Fibroblast of lung (primary cell): ENCODE measurements at regions not wholly inside any gene's neighbourhood (a gene's known extent, or its start where the extent isn't known, plus 50 kb on each side); places are given as distances from the start of the nearest gene placed in this dataset.
A peak's percentile ranks its signal among the peaks of the same experiment; 100 is the strongest.

Experiments
- DNase-seq, 2 donors: peaks; one replicate each; pipeline versions ENCODE4 v3.0.0 to v3.0.0-alpha.2; 2010; ENCODE audit warnings: low read depth in 2 of 2
- H2AFZ ChIP-seq: 2 replicates; pipeline ENCODE4 v1.5.1; 2012; ENCODE audit warnings: low read length, control low read depth, inconsistent platforms
- H3K27ac ChIP-seq: 2 replicates; pipeline ENCODE4 v1.5.1; 2011; ENCODE audit warnings: low read length, control low read depth; ENCODE audit not compliant: insufficient read depth
- H3K27me3 ChIP-seq: 2 replicates; pipeline ENCODE4 v1.5.1; 2011; ENCODE audit warnings: mild to moderate bottlenecking, low read length; ENCODE audit not compliant: control insufficient read depth, insufficient read depth
- H3K36me3 ChIP-seq: 2 replicates; pipeline ENCODE4 v1.5.1; 2011; ENCODE audit warnings: low read length; ENCODE audit not compliant: control insufficient read depth, insufficient read depth
- H3K4me1 ChIP-seq: 2 replicates; pipeline ENCODE4 v1.5.1; 2011; ENCODE audit warnings: low read length; ENCODE audit not compliant: control insufficient read depth, insufficient read depth; ENCODE audit errors: extremely low read depth
- H3K4me2 ChIP-seq: 2 replicates; pipeline ENCODE4 v1.5.1; 2011; ENCODE audit warnings: low read length, control low read depth; ENCODE audit not compliant: insufficient read depth; ENCODE audit errors: extremely low read depth
- H3K4me3 ChIP-seq, 4 experiments: fragments of 200-600 bp in 1 of 4; sonication (generic) in 1 of 4; replicated peaks in 1 of 4; 2 replicates each; pipeline ENCODE4 v1.5.1; 2011 to 2016; ENCODE audit warnings: low read length in 4 of 4, low read depth in 3 of 4, mild to moderate bottlenecking in 3 of 4, control low read depth in 2 of 4, inconsistent platforms in 1 of 4, mixed read lengths in 1 of 4; ENCODE audit not compliant: insufficient read depth in 1 of 4; ENCODE audit errors: control extremely low read depth in 1 of 4
- H3K79me2 ChIP-seq: 2 replicates; pipeline ENCODE4 v1.5.1; 2012; ENCODE audit warnings: mild to moderate bottlenecking, low read length, inconsistent platforms; ENCODE audit not compliant: control insufficient read depth, insufficient read depth
- H3K9ac ChIP-seq: 2 replicates; pipeline ENCODE4 v1.5.1; 2011; ENCODE audit warnings: mild to moderate bottlenecking, low read length, control low read depth; ENCODE audit not compliant: insufficient read depth
- H3K9me3 ChIP-seq: 2 replicates; pipeline ENCODE4 v1.5.1; 2012; ENCODE audit warnings: low read depth, low read length; ENCODE audit not compliant: control insufficient read depth, insufficient read depth
- H4K20me1 ChIP-seq: 2 replicates; pipeline ENCODE4 v1.5.1; 2011; ENCODE audit warnings: low read length; ENCODE audit not compliant: control insufficient read depth, insufficient read depth; ENCODE audit errors: extremely low read depth
- EZH2 ChIP-seq: IDR thresholded peaks from 2 replicates; pipeline ENCODE4 v1.5.1; 2012; ENCODE audit warnings: low read length, control low read depth, mild to moderate bottlenecking; ENCODE audit errors: missing control alignments
- TF ChIP-seq, protein P1 (sequence below), 2 donors: IDR thresholded peaks in 1 of 2; conservative IDR thresholded peaks in 1 of 2; 1 replicate in 1 of 2; 2 replicates in 1 of 2; pipeline ENCODE4 v1.5.1; 2011 to 2012; ENCODE audit warnings: low read length in 2 of 2, control low read depth in 1 of 2, inconsistent platforms in 1 of 2, low read depth in 1 of 2, mild to moderate bottlenecking in 1 of 2

DNA sequence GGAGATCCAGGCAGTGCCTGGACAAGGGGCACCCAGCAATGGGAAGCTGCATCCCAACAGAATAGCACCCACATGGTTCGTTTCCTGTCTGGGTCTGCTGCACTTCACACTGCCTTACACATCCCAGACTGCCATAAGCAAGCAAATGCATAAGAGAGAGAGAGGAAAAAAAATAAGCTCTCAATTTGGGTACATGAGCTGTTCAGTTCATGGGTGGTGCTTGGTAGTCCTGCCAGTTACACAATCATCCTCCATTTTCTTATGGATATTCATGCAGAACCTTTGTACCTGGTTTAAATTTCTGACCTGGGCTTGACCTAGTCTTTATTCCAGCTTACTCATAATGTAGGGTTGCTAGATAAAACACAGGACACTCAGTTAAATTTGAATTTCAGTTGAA, 733.6 kb downstream of the TNS3 start:
- Histone ChIP-seq H3K36me3 (no peaks in the 10 kb centered on the region), H3K9me3 (no peaks in the 10 kb centered on the region), H4K20me1 (no peaks in the 10 kb centered on the region), H2AFZ (no peak overlapping the region), H3K27me3 (no peaks in the 10 kb centered on the region), H3K79me2 (no peaks in the 10 kb centered on the region), H3K4me1 (no peaks in the 10 kb centered on the region), H3K9ac (no peak overlapping the region), H3K4me3 (no peak overlapping the region), H3K27ac (no peak overlapping the region), H3K4me2 (no peak overlapping the region)
- TF ChIP-seq, protein P1, sequence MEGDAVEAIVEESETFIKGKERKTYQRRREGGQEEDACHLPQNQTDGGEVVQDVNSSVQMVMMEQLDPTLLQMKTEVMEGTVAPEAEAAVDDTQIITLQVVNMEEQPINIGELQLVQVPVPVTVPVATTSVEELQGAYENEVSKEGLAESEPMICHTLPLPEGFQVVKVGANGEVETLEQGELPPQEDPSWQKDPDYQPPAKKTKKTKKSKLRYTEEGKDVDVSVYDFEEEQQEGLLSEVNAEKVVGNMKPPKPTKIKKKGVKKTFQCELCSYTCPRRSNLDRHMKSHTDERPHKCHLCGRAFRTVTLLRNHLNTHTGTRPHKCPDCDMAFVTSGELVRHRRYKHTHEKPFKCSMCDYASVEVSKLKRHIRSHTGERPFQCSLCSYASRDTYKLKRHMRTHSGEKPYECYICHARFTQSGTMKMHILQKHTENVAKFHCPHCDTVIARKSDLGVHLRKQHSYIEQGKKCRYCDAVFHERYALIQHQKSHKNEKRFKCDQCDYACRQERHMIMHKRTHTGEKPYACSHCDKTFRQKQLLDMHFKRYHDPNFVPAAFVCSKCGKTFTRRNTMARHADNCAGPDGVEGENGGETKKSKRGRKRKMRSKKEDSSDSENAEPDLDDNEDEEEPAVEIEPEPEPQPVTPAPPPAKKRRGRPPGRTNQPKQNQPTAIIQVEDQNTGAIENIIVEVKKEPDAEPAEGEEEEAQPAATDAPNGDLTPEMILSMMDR (conservative IDR thresholded peaks at IDR 0.05 in 1 of 2, IDR thresholded peaks at IDR 0.05 in 1 of 2; ENCODE audit: low read depth in 1 of 2, low read length in 2 of 2) = no peak
- no peak for TF ChIP-seq EZH2
- DNase-seq = no peak

GRCh38 chr7:46847126-46847525, 734.8 kb downstream of the TNS3 start:
- DNase-seq = peak in 1 of 2 donors; percentile 41
- Histone ChIP-seq H3K27me3 (no peaks in the 10 kb centered on the region), H3K9me3 (no peaks in the 10 kb centered on the region), H3K4me3 (no peak overlapping the region), H3K27ac (no peak overlapping the region), H4K20me1 (no peaks in the 10 kb centered on the region), H3K9ac (no peak overlapping the region), H3K4me1 (no peaks in the 10 kb centered on the region), H3K4me2 (no peak overlapping the region), H2AFZ (no peak overlapping the region), H3K36me3 (no peaks in the 10 kb centered on the region), H3K79me2 (no peaks in the 10 kb centered on the region)
- TF ChIP-seq, protein P1 (conservative IDR thresholded peaks at IDR 0.05 in 1 of 2, IDR thresholded peaks at IDR 0.05 in 1 of 2; ENCODE audit: low read depth in 1 of 2, low read length in 2 of 2) = no peak
- no peak for TF ChIP-seq EZH2

GRCh38 chr7:46844486-46844885, 737.4 kb downstream of the TNS3 start:
- TF ChIP-seq, protein P1 (conservative IDR thresholded peaks at IDR 0.05 in 1 of 2, IDR thresholded peaks at IDR 0.05 in 1 of 2; ENCODE audit: low read depth in 1 of 2, low read length in 2 of 2) = no peak
- TF ChIP-seq EZH2 = no peak
- Histone ChIP-seq H3K27me3 (no peaks in the 10 kb centered on the region), H4K20me1 (no peaks in the 10 kb centered on the region), H3K36me3 (no peaks in the 10 kb centered on the region), H3K4me3 (no peak overlapping the region), H3K4me1 (no peaks in the 10 kb centered on the region), H3K9ac (no peak overlapping the region), H3K4me2 (no peak overlapping the region), H3K27ac (no peak overlapping the region), H3K9me3 (no peaks in the 10 kb centered on the region), H2AFZ (no peak overlapping the region), H3K79me2 (no peaks in the 10 kb centered on the region)
- DNase-seq = peak in 1 of 2 donors; percentile 81
